ENCODE measurements at regions not wholly inside any gene's neighbourhood (a gene's known extent, or its start where the extent isn't known, plus 50 kb on each side); places are given as distances from the start of the nearest gene placed in this dataset.

DNA sequence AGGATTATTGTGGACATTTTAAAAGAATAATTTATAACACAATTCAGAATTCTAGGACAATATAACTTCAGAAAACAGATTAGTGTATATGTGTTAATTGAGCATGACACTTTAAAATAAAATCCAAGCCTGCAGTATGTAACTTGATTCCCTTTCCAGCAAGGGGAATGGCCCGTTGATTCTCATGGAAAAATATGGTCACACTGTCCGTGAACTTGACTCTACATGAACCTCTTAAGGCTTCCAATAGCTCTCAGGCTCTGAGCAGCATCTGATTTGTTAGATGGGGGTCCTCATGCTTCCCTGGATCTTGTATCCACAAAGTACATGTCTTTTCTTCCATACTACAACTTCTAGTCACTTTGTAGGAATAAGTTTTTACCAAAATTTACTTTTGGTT lies 85.5 kb upstream of the AKR1E2 start:
- Histone ChIP-seq H3K27me3 (no peaks in the 10 kb centered on the region), H3K9me3 (no peaks in the 10 kb centered on the region), H3K4me1 (no peaks in the 10 kb centered on the region), H3K4me3 (ENCODE audit: low read depth, low read length) (no peak overlapping the region), H3K36me3 (no peaks in the 10 kb centered on the region)
- TF ChIP-seq, protein P1, sequence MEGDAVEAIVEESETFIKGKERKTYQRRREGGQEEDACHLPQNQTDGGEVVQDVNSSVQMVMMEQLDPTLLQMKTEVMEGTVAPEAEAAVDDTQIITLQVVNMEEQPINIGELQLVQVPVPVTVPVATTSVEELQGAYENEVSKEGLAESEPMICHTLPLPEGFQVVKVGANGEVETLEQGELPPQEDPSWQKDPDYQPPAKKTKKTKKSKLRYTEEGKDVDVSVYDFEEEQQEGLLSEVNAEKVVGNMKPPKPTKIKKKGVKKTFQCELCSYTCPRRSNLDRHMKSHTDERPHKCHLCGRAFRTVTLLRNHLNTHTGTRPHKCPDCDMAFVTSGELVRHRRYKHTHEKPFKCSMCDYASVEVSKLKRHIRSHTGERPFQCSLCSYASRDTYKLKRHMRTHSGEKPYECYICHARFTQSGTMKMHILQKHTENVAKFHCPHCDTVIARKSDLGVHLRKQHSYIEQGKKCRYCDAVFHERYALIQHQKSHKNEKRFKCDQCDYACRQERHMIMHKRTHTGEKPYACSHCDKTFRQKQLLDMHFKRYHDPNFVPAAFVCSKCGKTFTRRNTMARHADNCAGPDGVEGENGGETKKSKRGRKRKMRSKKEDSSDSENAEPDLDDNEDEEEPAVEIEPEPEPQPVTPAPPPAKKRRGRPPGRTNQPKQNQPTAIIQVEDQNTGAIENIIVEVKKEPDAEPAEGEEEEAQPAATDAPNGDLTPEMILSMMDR (IDR thresholded peaks at IDR 0.05; ENCODE audit: low read depth, low read length): no peak
- no peak for DNase-seq

GRCh38 chr10:4736608-4737007 lies 89.4 kb upstream of the AKR1E2 start:
- Histone ChIP-seq H3K4me3 (ENCODE audit: low read depth, low read length) (no peak overlapping the region), H3K9me3 (no peaks in the 10 kb centered on the region), H3K27me3 (no peaks in the 10 kb centered on the region), H3K4me1 (no peaks in the 10 kb centered on the region), H3K36me3 (no peaks in the 10 kb centered on the region)
- no peak for DNase-seq
- TF ChIP-seq, protein P1 (IDR thresholded peaks at IDR 0.05; ENCODE audit: low read depth, low read length): no peak

DNA sequence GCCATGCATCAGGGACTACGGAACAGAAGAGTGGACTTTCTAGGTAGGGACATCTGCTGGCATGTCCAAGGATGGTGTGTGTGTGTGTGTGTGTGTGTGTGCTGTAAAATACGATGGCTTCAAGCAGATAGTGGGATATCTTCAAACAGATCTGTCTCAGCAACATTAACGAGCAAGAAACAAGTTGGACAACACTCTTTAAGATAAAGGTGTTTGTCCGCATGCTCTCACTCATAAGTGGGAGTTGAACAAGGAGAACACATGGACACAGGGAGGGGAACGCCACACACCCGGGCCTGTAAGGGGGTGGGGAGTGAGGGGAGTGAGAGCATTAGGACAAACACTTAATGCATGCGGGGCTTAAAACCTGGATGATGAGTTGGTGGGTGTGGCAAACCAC lies 89.8 kb upstream of the AKR1E2 start:
- Histone ChIP-seq H3K36me3 (no peaks in the 10 kb centered on the region), H3K9me3 (no peaks in the 10 kb centered on the region), H3K4me1 (no peaks in the 10 kb centered on the region), H3K27me3 (no peaks in the 10 kb centered on the region), H3K4me3 (ENCODE audit: low read depth, low read length) (no peak overlapping the region)
- DNase-seq: no peak
- TF ChIP-seq, protein P1 (IDR thresholded peaks at IDR 0.05; ENCODE audit: low read depth, low read length): no peak

DNA sequence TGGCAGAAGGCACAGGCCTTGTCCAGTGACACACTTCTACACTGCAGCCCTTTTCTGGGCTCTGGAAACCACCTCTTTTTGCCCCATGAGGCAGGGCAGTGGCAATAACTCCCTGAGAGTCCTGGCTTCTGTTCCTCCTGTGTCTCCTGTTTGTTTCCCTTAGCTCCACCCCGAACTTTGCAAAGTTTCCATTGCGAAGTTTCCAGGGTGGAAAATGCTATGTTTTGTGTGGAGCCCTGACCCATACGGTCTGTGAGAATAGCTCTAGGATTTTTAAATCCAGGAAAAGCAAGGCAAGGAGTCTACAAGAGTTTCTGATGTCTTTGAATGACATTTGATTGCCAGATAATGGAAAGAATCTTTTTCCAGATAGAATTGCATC lies 92.2 kb upstream of the AKR1E2 start:
- no peaks in the 10 kb centered on the region for H3K27me3 ChIP-seq
- no peaks in the 10 kb centered on the region for H3K36me3 ChIP-seq
- H3K4me3 ChIP-seq (ENCODE audit: low read depth, low read length): no peak overlapping the region
- H3K9me3 ChIP-seq: no peaks in the 10 kb centered on the region
- no peaks in the 10 kb centered on the region for H3K4me1 ChIP-seq
- TF ChIP-seq, protein P1 (IDR thresholded peaks at IDR 0.05; ENCODE audit: low read depth, low read length): no peak
- no peak for DNase-seq

- Histone ChIP-seq H3K9me3 (no peaks in the 10 kb centered on the region), H3K4me1 (no peaks in the 10 kb centered on the region), H3K27me3 (no peaks in the 10 kb centered on the region), H3K4me3 (ENCODE audit: low read depth, low read length) (no peak overlapping the region), H3K36me3 (no peaks in the 10 kb centered on the region)
- TF ChIP-seq, protein P1 (IDR thresholded peaks at IDR 0.05; ENCODE audit: low read depth, low read length): no peak
- DNase-seq: no peak
These were observed 92.7 kb upstream of the AKR1E2 start for GRCh38 chr10:4733150-4733842.

GRCh38 chr10:4730998-4731397 lies 95.0 kb upstream of the AKR1E2 start:
- Histone ChIP-seq H3K4me1 (no peaks in the 10 kb centered on the region), H3K36me3 (no peaks in the 10 kb centered on the region), H3K27me3 (0 out of 2 replicates have a peak, but pooled peaks cover 2% of the 10 kb centered on the region), H3K4me3 (ENCODE audit: low read depth, low read length) (no peak overlapping the region), H3K9me3 (no peaks in the 10 kb centered on the region)
- TF ChIP-seq, protein P1 (IDR thresholded peaks at IDR 0.05; ENCODE audit: low read depth, low read length): no peak
- DNase-seq: no peak
